OCI-LY7 (cell line): ENCODE measurements at regions not wholly inside any gene's neighbourhood (a gene's known extent, or its start where the extent isn't known, plus 50 kb on each side); places are given as distances from the start of the nearest gene placed in this dataset.

Experiments used
- EZH2phosphoT487 ChIP-seq: fragments of 200-600 bp; sonication (generic); IDR thresholded peaks from 2 replicates; pipeline ENCODE4 v1.6.1; 2018; ENCODE audit warnings: low read depth, borderline replicate concordance, mild to moderate bottlenecking, mixed run types, antibody characterized with exemption, low read length, moderate library complexity, mixed read lengths
- TF ChIP-seq, protein P1 (sequence below): fragments of 200-600 bp; sonication (generic); conservative IDR thresholded peaks from 2 replicates; pipeline ENCODE4 v1.5.1; 2014; ENCODE audit warnings: mild to moderate bottlenecking, antibody characterized with exemption, low read length, moderate library complexity, mixed read lengths

DNA sequence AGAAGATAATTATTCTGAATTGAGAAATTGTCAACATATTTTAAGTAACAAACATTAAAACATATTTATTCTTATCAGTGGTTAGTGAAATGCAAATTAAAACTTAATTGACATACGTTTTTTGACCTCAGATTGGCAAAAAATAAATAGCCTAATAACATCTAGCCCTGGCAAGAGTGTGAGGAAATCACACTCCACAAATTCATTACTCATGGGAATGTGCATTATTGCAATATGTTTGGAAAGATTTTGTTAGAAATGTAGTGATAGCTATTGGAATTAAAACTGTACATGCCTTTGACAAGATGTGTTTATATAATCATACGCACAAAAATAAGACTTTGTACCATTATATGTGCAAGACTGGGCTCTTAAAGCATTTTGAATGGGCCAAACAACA lies 168.6 kb downstream of the KITLG start:
- no peak for TF ChIP-seq EZH2phosphoT487
- TF ChIP-seq, protein P1, sequence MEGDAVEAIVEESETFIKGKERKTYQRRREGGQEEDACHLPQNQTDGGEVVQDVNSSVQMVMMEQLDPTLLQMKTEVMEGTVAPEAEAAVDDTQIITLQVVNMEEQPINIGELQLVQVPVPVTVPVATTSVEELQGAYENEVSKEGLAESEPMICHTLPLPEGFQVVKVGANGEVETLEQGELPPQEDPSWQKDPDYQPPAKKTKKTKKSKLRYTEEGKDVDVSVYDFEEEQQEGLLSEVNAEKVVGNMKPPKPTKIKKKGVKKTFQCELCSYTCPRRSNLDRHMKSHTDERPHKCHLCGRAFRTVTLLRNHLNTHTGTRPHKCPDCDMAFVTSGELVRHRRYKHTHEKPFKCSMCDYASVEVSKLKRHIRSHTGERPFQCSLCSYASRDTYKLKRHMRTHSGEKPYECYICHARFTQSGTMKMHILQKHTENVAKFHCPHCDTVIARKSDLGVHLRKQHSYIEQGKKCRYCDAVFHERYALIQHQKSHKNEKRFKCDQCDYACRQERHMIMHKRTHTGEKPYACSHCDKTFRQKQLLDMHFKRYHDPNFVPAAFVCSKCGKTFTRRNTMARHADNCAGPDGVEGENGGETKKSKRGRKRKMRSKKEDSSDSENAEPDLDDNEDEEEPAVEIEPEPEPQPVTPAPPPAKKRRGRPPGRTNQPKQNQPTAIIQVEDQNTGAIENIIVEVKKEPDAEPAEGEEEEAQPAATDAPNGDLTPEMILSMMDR, result no peak
